H1 (cell line): ENCODE measurements at regions not wholly inside any gene's neighbourhood (a gene's known extent, or its start where the extent isn't known, plus 50 kb on each side); places are given as distances from the start of the nearest gene placed in this dataset.

Source experiments
- CTCF ChIP-seq, 3 experiments: IDR thresholded peaks; 1 replicate in 2 of 3; 2 replicates in 1 of 3; pipeline versions ENCODE4 v1.5.1 to v1.6.1; 2011; ENCODE audit warnings: low read length in 3 of 3, mild to moderate bottlenecking in 3 of 3, inconsistent platforms in 2 of 3, low read depth in 1 of 3, moderate library complexity in 1 of 3; ENCODE audit not compliant: insufficient read depth in 1 of 3; ENCODE audit errors: control extremely low read depth in 1 of 3
- FOSL1 ChIP-seq: IDR thresholded peaks from 2 replicates; pipeline ENCODE4 v1.6.1; 2011; ENCODE audit warnings: mild to moderate bottlenecking, low read depth, low read length, moderate library complexity; ENCODE audit not compliant: insufficient read depth
- GABPA ChIP-seq: IDR thresholded peaks from 2 replicates; pipeline ENCODE4 v1.6.1; 2011; ENCODE audit warnings: mild to moderate bottlenecking, low read length, moderate library complexity, borderline replicate concordance; ENCODE audit not compliant: insufficient read depth
- MAX ChIP-seq: IDR thresholded peaks from 2 replicates; pipeline ENCODE4 v1.6.1; 2012; ENCODE audit warnings: inconsistent platforms
- PHF8 ChIP-seq: fragments of 200-600 bp; sonication (generic); conservative IDR thresholded peaks from 2 replicates; pipeline ENCODE4 v1.7.1; 2012; ENCODE audit warnings: low read depth, mild to moderate bottlenecking, inconsistent platforms, low read length, moderate library complexity
- POLR2A ChIP-seq, 2 experiments: IDR thresholded peaks; 1 replicate in 1 of 2; 2 replicates in 1 of 2; pipeline ENCODE4 v1.6.1; 2011; ENCODE audit warnings: low read depth in 2 of 2, low read length in 2 of 2, mild to moderate bottlenecking in 2 of 2; ENCODE audit errors: control extremely low read depth in 1 of 2

- TF ChIP-seq POLR2A (IDR thresholded peaks at IDR 0.05; ENCODE audit: control extremely low read depth in 1 of 2, low read depth in 2 of 2, low read length in 2 of 2) (no peak), FOSL1 (no peak), CTCF (IDR thresholded peaks at IDR 0.05; ENCODE audit: control extremely low read depth in 1 of 3, insufficient read depth in 1 of 3, low read depth in 1 of 3, low read length in 3 of 3) (no peak), GABPA (no peak), MAX (no peak), PHF8 (no peak)
Measured at GRCh38 chr4:45688341-45688740, 435.5 kb downstream of the GABRG1 start.
